H9 (cell line): ENCODE measurements at regions not wholly inside any gene's neighbourhood (a gene's known extent, or its start where the extent isn't known, plus 50 kb on each side); places are given as distances from the start of the nearest gene placed in this dataset.

Source experiments
- DNase-seq: peaks from one replicate; pipeline ENCODE4 v3.0.0-alpha.2; 2017
- H2AFZ ChIP-seq: one replicate; pipeline ENCODE4 v1.6.1; 2013; ENCODE audit warnings: mild to moderate bottlenecking, low read length, control low read depth, moderate library complexity
- H2AK5ac ChIP-seq: 2 replicates; pipeline ENCODE4 v1.6.1; 2013; ENCODE audit warnings: low read length, control low read depth, mixed read lengths; ENCODE audit not compliant: insufficient read length
- H2BK120ac ChIP-seq: one replicate; pipeline ENCODE4 v1.6.1; 2013; ENCODE audit warnings: low read depth, mild to moderate bottlenecking, low read length, control low read depth, inconsistent platforms; ENCODE audit not compliant: poor library complexity, severe bottlenecking
- H2BK12ac ChIP-seq: 2 replicates; pipeline ENCODE4 v1.6.1; 2013; ENCODE audit warnings: low read length, control low read depth, mixed read lengths, low read depth; ENCODE audit not compliant: insufficient read length
- H2BK15ac ChIP-seq: 2 replicates; pipeline ENCODE4 v1.6.1; 2013; ENCODE audit warnings: low read depth, low read length, control low read depth
- H2BK20ac ChIP-seq: one replicate; pipeline ENCODE4 v1.6.1; 2013; ENCODE audit warnings: low read depth, mild to moderate bottlenecking, low read length, control low read depth, inconsistent platforms; ENCODE audit not compliant: poor library complexity, severe bottlenecking
- H2BK5ac ChIP-seq: 2 replicates; pipeline ENCODE4 v1.6.1; 2013; ENCODE audit warnings: low read length, control low read depth, mixed read lengths; ENCODE audit not compliant: insufficient read length
- H3K14ac ChIP-seq: 2 replicates; pipeline ENCODE4 v1.6.1; 2013; ENCODE audit warnings: low read length, control low read depth; ENCODE audit not compliant: insufficient read depth
- H3K18ac ChIP-seq: 2 replicates; pipeline ENCODE4 v1.6.1; 2013; ENCODE audit warnings: low read depth, mild to moderate bottlenecking, mixed read lengths, low read length, control low read depth; ENCODE audit not compliant: insufficient read length
- H3K23ac ChIP-seq: 2 replicates; pipeline ENCODE4 v1.6.1; 2013; ENCODE audit warnings: low read length, control low read depth, mixed read lengths, low read depth; ENCODE audit not compliant: insufficient read length
- H3K23me2 ChIP-seq: 2 replicates; pipeline ENCODE4 v1.6.1; 2013; ENCODE audit warnings: low read depth, mild to moderate bottlenecking, mixed read lengths, low read length, control low read depth; ENCODE audit not compliant: insufficient read length, poor library complexity, severe bottlenecking
- H3K27ac ChIP-seq: 2 replicates; pipeline ENCODE4 v1.5.1; 2013; ENCODE audit warnings: low read length, control low read depth, mixed read lengths, low read depth; ENCODE audit not compliant: insufficient read length
- H3K27me3 ChIP-seq: 2 replicates; pipeline ENCODE4 v1.6.1; 2013; ENCODE audit warnings: low read length, control low read depth, inconsistent platforms; ENCODE audit not compliant: insufficient read depth
- H3K4ac ChIP-seq: 2 replicates; pipeline ENCODE4 v1.6.1; 2013; ENCODE audit warnings: low read depth, mild to moderate bottlenecking, control low read depth, inconsistent platforms, low read length, moderate library complexity
- H3K4me1 ChIP-seq: 2 replicates; pipeline ENCODE4 v1.6.1; 2013; ENCODE audit warnings: low read length, control low read depth, inconsistent platforms; ENCODE audit not compliant: insufficient read depth
- H3K4me2 ChIP-seq: 2 replicates; pipeline ENCODE4 v1.6.1; 2013; ENCODE audit warnings: low read length, control low read depth, mixed read lengths; ENCODE audit not compliant: insufficient read length, insufficient read depth
- H3K56ac ChIP-seq: 2 replicates; pipeline ENCODE4 v1.6.1; 2013; ENCODE audit warnings: low read depth, mild to moderate bottlenecking, mixed read lengths, low read length, control low read depth; ENCODE audit not compliant: insufficient read length
- H3K79me1 ChIP-seq: 2 replicates; pipeline ENCODE4 v1.6.1; 2013; ENCODE audit warnings: low read depth, mild to moderate bottlenecking, moderate library complexity, low read length, control low read depth, inconsistent platforms; ENCODE audit not compliant: insufficient read depth, poor library complexity, severe bottlenecking
- H3K79me2 ChIP-seq: 2 replicates; pipeline ENCODE4 v1.6.1; 2013; ENCODE audit warnings: low read length, control low read depth, inconsistent platforms; ENCODE audit not compliant: insufficient read depth
- H3K9ac ChIP-seq: 2 replicates; pipeline ENCODE4 v1.6.1; 2013; ENCODE audit warnings: low read length, control low read depth, mixed read lengths; ENCODE audit not compliant: insufficient read length; ENCODE audit errors: extremely low read depth
- H3K9me3 ChIP-seq: one replicate; pipeline ENCODE4 v1.6.1; 2013; ENCODE audit warnings: low read depth, low read length, inconsistent platforms; ENCODE audit not compliant: control insufficient read depth
- H3T11ph ChIP-seq: one replicate; pipeline ENCODE4 v1.6.1; 2013; ENCODE audit warnings: mild to moderate bottlenecking, low read length, control low read depth, inconsistent platforms
- H4K20me1 ChIP-seq: one replicate; pipeline ENCODE4 v1.6.1; 2013; ENCODE audit not compliant: control insufficient read depth, insufficient read length, insufficient read depth
- H4K5ac ChIP-seq: 2 replicates; pipeline ENCODE4 v1.6.1; 2013; ENCODE audit warnings: low read depth, mild to moderate bottlenecking, mixed read lengths, low read length, control low read depth; ENCODE audit not compliant: insufficient read length
- H4K8ac ChIP-seq: replicated peaks from 2 replicates; pipeline ENCODE4 v1.6.1; 2013; ENCODE audit warnings: low read length, control low read depth, mixed read lengths, low read depth; ENCODE audit not compliant: insufficient read length
- H4K91ac ChIP-seq: 2 replicates; pipeline ENCODE4 v1.6.1; 2013; ENCODE audit warnings: low read depth, mild to moderate bottlenecking, moderate library complexity, mixed read lengths, low read length, control low read depth; ENCODE audit not compliant: insufficient read length
- H3K27ac Mint-ChIP-seq, 3 experiments: 2 replicates in 2 of 3; 3 replicates in 1 of 3; pipeline ENCODE4 v1.8.0; 2020 to 2021; ENCODE audit warnings: mixed read lengths in 3 of 3, mild to moderate bottlenecking in 1 of 3, moderate library complexity in 1 of 3
- H3K27me3 Mint-ChIP-seq: 2 replicates; pipeline ENCODE4 v1.8.0; 2021; ENCODE audit warnings: low read depth, mild to moderate bottlenecking, moderate library complexity, mixed read lengths
- H3K36me3 Mint-ChIP-seq, 3 experiments: 2 replicates in 2 of 3; 3 replicates in 1 of 3; pipeline ENCODE4 v1.8.0; 2020 to 2021; ENCODE audit warnings: low read depth in 3 of 3, mixed read lengths in 3 of 3; ENCODE audit not compliant: insufficient read depth in 1 of 3
- H3K4me1 Mint-ChIP-seq, 2 experiments: 2 replicates each; pipeline ENCODE4 v1.8.0; 2020; ENCODE audit warnings: mixed read lengths in 2 of 2
- H3K4me3 Mint-ChIP-seq, 2 experiments: 2 replicates in 1 of 2; 3 replicates in 1 of 2; pipeline ENCODE4 v1.8.0; 2020 to 2021; ENCODE audit warnings: mild to moderate bottlenecking in 2 of 2, mixed read lengths in 2 of 2, moderate library complexity in 1 of 2
- H3K9me3 Mint-ChIP-seq, 2 experiments: 2 replicates in 1 of 2; 3 replicates in 1 of 2; pipeline ENCODE4 v1.8.0; 2020; ENCODE audit warnings: mild to moderate bottlenecking in 2 of 2, mixed read lengths in 2 of 2, moderate library complexity in 1 of 2
- CTCF ChIP-seq: fragments of 200-600 bp; sonication (generic); conservative IDR thresholded peaks from 3 replicates; pipeline ENCODE4 v1.8.0; 2021; ENCODE audit warnings: antibody characterized with exemption, mild to moderate bottlenecking
- WGBS: extraction: QIAGEN DNeasy Blood & Tissue Kit; methylation state at CpG from one replicate; pipeline ENCODE4 v1.1.7; 2013; ENCODE audit warnings: missing lambda C conversion rate, low lambda C conversion rate, mixed read lengths; ENCODE audit not compliant: insufficient read length; ENCODE audit errors: extremely low coverage; 5-methylcytosine and 5-hydroxymethylcytosine counted together

- no peak overlapping the region for H2BK20ac ChIP-seq
- no peaks in the 10 kb centered on the region for H3K23me2 ChIP-seq
- H2AK5ac ChIP-seq: no peak overlapping the region
- H4K91ac ChIP-seq: no peak overlapping the region
- H3K18ac ChIP-seq: no peak overlapping the region
- no peak overlapping the region for H2AFZ ChIP-seq
- no peak overlapping the region for H3T11ph ChIP-seq
- H3K27ac Mint-ChIP-seq: peak overlapping the region in 1 of 3 experiments; percentile 25; a peak in 2 of 7 replicates
- no peak overlapping the region for H3K56ac ChIP-seq
- no peaks in the 10 kb centered on the region for H3K27me3 ChIP-seq
- TF ChIP-seq CTCF: no peak
- peaks cover 22 to 24% of the 10 kb centered on the region in 2 experiments for H3K4me1 Mint-ChIP-seq
- H2BK120ac ChIP-seq: no peak overlapping the region
- no peak overlapping the region for H3K9ac ChIP-seq
- peaks cover 16% of the 10 kb centered on the region; the same call in 1 of the 2 replicates for H3K4me1 ChIP-seq
- DNase-seq: no peak
- no peak overlapping the region for H3K23ac ChIP-seq
- H4K20me1 ChIP-seq: no peaks in the 10 kb centered on the region
- H2BK15ac ChIP-seq: no peak overlapping the region
- H4K5ac ChIP-seq: no peak overlapping the region
- no peak overlapping the region for H3K14ac ChIP-seq
- H2BK5ac ChIP-seq: no peak overlapping the region
- peaks cover 4% of the 10 kb centered on the region for H3K27me3 Mint-ChIP-seq
- no peak overlapping the region for H3K4me2 ChIP-seq
- no peak overlapping the region for H3K27ac ChIP-seq
- no peaks in the 10 kb centered on the region for H3K36me3 Mint-ChIP-seq
- no peak overlapping the region for H2BK12ac ChIP-seq
- H3K4me3 Mint-ChIP-seq: no peak overlapping the region
- no peak overlapping the region for H3K4ac ChIP-seq
- WGBS: no CpG with 5 or more reads among the region's 9 CpGs
- H3K9me3 ChIP-seq: no peaks in the 10 kb centered on the region
- no peaks in the 10 kb centered on the region for H3K9me3 Mint-ChIP-seq
- no peak overlapping the region for H4K8ac ChIP-seq
- no peaks in the 10 kb centered on the region for H3K79me2 ChIP-seq
- H3K79me1 ChIP-seq: no peaks in the 10 kb centered on the region
Measured at GRCh38 chr12:105738051-105738450, 400.7 kb downstream of the NUAK1 start.
